ENCODE measurements at regions not wholly inside any gene's neighbourhood (a gene's known extent, or its start where the extent isn't known, plus 50 kb on each side); places are given as distances from the start of the nearest gene placed in this dataset.

DNA sequence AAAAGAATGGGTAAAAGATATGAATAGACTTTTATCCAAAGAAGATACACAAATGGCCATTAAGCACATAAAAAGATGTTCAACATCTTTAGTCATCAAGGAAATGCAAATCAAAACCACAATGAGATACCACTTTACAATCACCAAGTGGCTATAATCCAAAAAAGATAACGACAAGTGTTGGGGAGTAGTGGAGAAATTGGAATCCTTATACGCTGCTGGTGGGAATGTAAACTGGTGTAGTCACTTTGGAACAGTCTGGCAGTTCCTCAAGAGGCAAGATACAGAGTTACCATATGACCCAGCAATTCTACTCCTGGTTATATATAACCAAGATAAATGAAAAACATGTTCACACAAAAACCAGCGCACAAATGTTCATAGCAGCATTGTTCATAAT is 234.9 kb downstream of the SPATA31D1 start:
- Histone ChIP-seq H2AFZ (ENCODE audit: low read length) (no peak overlapping the region), H3K4me2 (ENCODE audit: low read depth, low read length, poor library complexity, severe bottlenecking) (no peak overlapping the region), H3K79me2 (ENCODE audit: insufficient read depth, low read length) (no peaks in the 10 kb centered on the region), H3K4me3 (ENCODE audit: low read length, poor library complexity, severe bottlenecking) (no peak overlapping the region), H3K36me3 (ENCODE audit: insufficient read depth, low read length) (no peaks in the 10 kb centered on the region), H3K27me3 (ENCODE audit: insufficient read depth, low read length, poor library complexity, severe bottlenecking) (no peaks in the 10 kb centered on the region), H3K9ac (ENCODE audit: low read depth, low read length, poor library complexity, severe bottlenecking) (no peak overlapping the region), H3K9me3 (ENCODE audit: insufficient read depth, low read depth, low read length) (no peaks in the 10 kb centered on the region), H3K4me1 (ENCODE audit: insufficient read depth, low read length, poor library complexity, severe bottlenecking) (no peaks in the 10 kb centered on the region), H3K9me2 (replicated peaks; ENCODE audit: low read depth, low read length) (no peaks in the 10 kb centered on the region), H4K20me1 (ENCODE audit: insufficient read depth, low read length, poor library complexity, severe bottlenecking) (no peaks in the 10 kb centered on the region), H3F3A (ENCODE audit: low read depth) (no peaks in the 10 kb centered on the region)
- TF ChIP-seq EZH2phosphoT487 (IDR thresholded peaks at IDR 0.05; ENCODE audit: borderline replicate concordance): no peak
- TF ChIP-seq, protein P1, sequence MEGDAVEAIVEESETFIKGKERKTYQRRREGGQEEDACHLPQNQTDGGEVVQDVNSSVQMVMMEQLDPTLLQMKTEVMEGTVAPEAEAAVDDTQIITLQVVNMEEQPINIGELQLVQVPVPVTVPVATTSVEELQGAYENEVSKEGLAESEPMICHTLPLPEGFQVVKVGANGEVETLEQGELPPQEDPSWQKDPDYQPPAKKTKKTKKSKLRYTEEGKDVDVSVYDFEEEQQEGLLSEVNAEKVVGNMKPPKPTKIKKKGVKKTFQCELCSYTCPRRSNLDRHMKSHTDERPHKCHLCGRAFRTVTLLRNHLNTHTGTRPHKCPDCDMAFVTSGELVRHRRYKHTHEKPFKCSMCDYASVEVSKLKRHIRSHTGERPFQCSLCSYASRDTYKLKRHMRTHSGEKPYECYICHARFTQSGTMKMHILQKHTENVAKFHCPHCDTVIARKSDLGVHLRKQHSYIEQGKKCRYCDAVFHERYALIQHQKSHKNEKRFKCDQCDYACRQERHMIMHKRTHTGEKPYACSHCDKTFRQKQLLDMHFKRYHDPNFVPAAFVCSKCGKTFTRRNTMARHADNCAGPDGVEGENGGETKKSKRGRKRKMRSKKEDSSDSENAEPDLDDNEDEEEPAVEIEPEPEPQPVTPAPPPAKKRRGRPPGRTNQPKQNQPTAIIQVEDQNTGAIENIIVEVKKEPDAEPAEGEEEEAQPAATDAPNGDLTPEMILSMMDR (conservative IDR thresholded peaks at IDR 0.05; ENCODE audit: low read length): no peak

DNA sequence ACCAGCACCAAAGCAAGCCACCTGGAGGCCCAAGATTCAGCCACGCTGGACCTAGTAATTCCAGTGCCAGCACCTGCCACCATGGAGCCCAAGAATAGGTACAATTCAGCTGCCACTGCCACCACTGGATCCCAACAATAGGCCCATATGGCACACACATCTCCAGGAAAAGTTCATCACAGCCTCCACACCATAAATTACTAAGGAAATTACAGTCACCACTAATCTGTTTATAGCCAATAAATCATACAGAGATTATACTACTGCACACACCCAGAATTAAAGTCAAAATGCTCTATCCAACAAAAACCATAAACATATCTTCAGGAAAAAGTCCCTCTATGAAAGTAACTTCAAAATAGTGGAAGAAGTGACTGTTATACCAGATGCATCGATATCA is 242.8 kb downstream of the SPATA31D1 start:
- Histone ChIP-seq H3K79me2 (ENCODE audit: insufficient read depth, low read length) (no peaks in the 10 kb centered on the region), H3K9ac (ENCODE audit: low read depth, low read length, poor library complexity, severe bottlenecking) (no peak overlapping the region), H3K27me3 (ENCODE audit: insufficient read depth, low read length, poor library complexity, severe bottlenecking) (no peaks in the 10 kb centered on the region), H3K9me3 (ENCODE audit: insufficient read depth, low read depth, low read length) (peaks cover 14% of the 10 kb centered on the region; the same call in 1 of the 2 replicates), H3K4me3 (ENCODE audit: low read length, poor library complexity, severe bottlenecking) (no peak overlapping the region), H3K36me3 (ENCODE audit: insufficient read depth, low read length) (no peaks in the 10 kb centered on the region), H3K9me2 (replicated peaks; ENCODE audit: low read depth, low read length) (no peaks in the 10 kb centered on the region), H3F3A (ENCODE audit: low read depth) (no peaks in the 10 kb centered on the region), H2AFZ (ENCODE audit: low read length) (no peak overlapping the region), H4K20me1 (ENCODE audit: insufficient read depth, low read length, poor library complexity, severe bottlenecking) (no peaks in the 10 kb centered on the region), H3K4me1 (ENCODE audit: insufficient read depth, low read length, poor library complexity, severe bottlenecking) (no peaks in the 10 kb centered on the region), H3K4me2 (ENCODE audit: low read depth, low read length, poor library complexity, severe bottlenecking) (no peak overlapping the region)
- TF ChIP-seq, protein P1 (conservative IDR thresholded peaks at IDR 0.05; ENCODE audit: low read length): no peak
- no peak for TF ChIP-seq EZH2phosphoT487 (IDR thresholded peaks at IDR 0.05; ENCODE audit: borderline replicate concordance)

GRCh38 chr9:82234160-82234943 is 245.8 kb downstream of the SPATA31D1 start:
- no peaks in the 10 kb centered on the region for H3K27me3 ChIP-seq (ENCODE audit: insufficient read depth, low read length, poor library complexity, severe bottlenecking)
- no peaks in the 10 kb centered on the region for H4K20me1 ChIP-seq (ENCODE audit: insufficient read depth, low read length, poor library complexity, severe bottlenecking)
- H3F3A ChIP-seq (ENCODE audit: low read depth): 0 out of 2 replicates have a peak, but pooled peaks cover 3% of the 10 kb centered on the region
- H2AFZ ChIP-seq (ENCODE audit: low read length): no peak overlapping the region
- H3K9me3 ChIP-seq (ENCODE audit: insufficient read depth, low read depth, low read length): peaks cover 17% of the 10 kb centered on the region; the same call in 1 of the 2 replicates
- H3K9ac ChIP-seq (ENCODE audit: low read depth, low read length, poor library complexity, severe bottlenecking): no peak overlapping the region
- TF ChIP-seq EZH2phosphoT487 (IDR thresholded peaks at IDR 0.05; ENCODE audit: borderline replicate concordance): no peak
- no peaks in the 10 kb centered on the region for H3K9me2 ChIP-seq (replicated peaks; ENCODE audit: low read depth, low read length)
- H3K79me2 ChIP-seq (ENCODE audit: insufficient read depth, low read length): no peaks in the 10 kb centered on the region
- no peak overlapping the region for H3K4me2 ChIP-seq (ENCODE audit: low read depth, low read length, poor library complexity, severe bottlenecking)
- no peak overlapping the region for H3K4me3 ChIP-seq (ENCODE audit: low read length, poor library complexity, severe bottlenecking)
- H3K36me3 ChIP-seq (ENCODE audit: insufficient read depth, low read length): no peaks in the 10 kb centered on the region
- no peaks in the 10 kb centered on the region for H3K4me1 ChIP-seq (ENCODE audit: insufficient read depth, low read length, poor library complexity, severe bottlenecking)

Data from Loucy (cell line).